ENCODE measurements at regions not wholly inside any gene's neighbourhood (a gene's known extent, or its start where the extent isn't known, plus 50 kb on each side); places are given as distances from the start of the nearest gene placed in this dataset.

DNA sequence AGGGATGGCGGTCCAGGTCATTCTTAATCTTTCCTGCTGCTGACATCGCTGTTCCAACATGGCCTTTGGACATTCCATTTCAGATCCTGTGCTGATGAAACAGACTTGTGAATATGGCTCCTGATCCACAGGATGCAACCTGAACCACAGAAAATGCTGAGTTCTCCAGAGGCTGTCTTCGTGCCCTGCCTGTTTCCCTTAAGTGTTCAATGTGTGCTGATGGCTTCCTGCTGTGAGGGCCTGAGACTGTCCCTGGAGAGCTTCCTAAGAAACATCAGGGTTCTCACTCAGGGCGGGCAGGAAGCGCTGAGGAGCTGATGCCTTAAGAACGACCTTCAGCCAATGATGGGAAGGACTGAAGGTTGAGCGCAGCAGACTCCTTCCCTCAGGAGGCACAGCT is 909.4 kb downstream of the UQCRFS1 start:
- no peak for TF ChIP-seq CTCF (conservative IDR thresholded peaks at IDR 0.05)
- Mint-ChIP-seq H3K27me3 (ENCODE audit: low read depth) (peaks cover 10% of the 10 kb centered on the region), H3K9me3 (no peaks in the 10 kb centered on the region), H3K4me1 (no peaks in the 10 kb centered on the region), H3K4me3 (no peak overlapping the region), H3K36me3 (ENCODE audit: low read depth) (no peaks in the 10 kb centered on the region), H3K27ac (ENCODE audit: unreplicated experiment) (no peak overlapping the region)
- DNase-seq (ENCODE audit: low read depth, low spot score) = no peak

GRCh38 chr19:28301961-28302360 is 911.0 kb downstream of the UQCRFS1 start:
- H3K4me3 Mint-ChIP-seq = no peak overlapping the region
- no peaks in the 10 kb centered on the region for H3K9me3 Mint-ChIP-seq
- H3K27ac Mint-ChIP-seq (ENCODE audit: unreplicated experiment) = no peak overlapping the region
- H3K27me3 Mint-ChIP-seq (ENCODE audit: low read depth) = peaks cover 10% of the 10 kb centered on the region
- H3K4me1 Mint-ChIP-seq = no peaks in the 10 kb centered on the region
- no peak for DNase-seq (ENCODE audit: low read depth, low spot score)
- TF ChIP-seq CTCF (conservative IDR thresholded peaks at IDR 0.05) = no peak
- no peaks in the 10 kb centered on the region for H3K36me3 Mint-ChIP-seq (ENCODE audit: low read depth)

DNA sequence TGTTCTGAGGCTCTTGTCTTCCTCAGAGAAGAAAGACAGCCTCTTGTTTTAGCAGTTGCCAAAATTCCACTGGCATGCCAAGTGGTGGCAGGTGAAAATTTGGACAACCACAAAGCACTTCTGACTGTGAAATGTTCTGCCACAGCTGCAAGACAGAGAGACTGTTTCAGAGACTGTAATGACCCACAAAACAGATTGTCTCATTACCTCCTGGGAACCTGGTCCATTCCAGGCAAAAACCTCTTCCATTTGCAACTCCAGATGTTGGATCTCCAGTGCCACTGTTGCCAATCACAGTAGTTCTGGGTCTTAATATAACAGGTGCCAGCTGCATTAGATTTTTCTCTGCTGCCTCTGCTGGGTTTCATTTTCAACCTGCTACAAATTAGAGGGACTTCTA is 911.5 kb downstream of the UQCRFS1 start:
- no peaks in the 10 kb centered on the region for H3K4me1 Mint-ChIP-seq
- DNase-seq (ENCODE audit: low read depth, low spot score) = no peak
- H3K36me3 Mint-ChIP-seq (ENCODE audit: low read depth) = no peaks in the 10 kb centered on the region
- no peaks in the 10 kb centered on the region for H3K9me3 Mint-ChIP-seq
- no peak overlapping the region for H3K27ac Mint-ChIP-seq (ENCODE audit: unreplicated experiment)
- no peak for TF ChIP-seq CTCF (conservative IDR thresholded peaks at IDR 0.05)
- H3K27me3 Mint-ChIP-seq (ENCODE audit: low read depth) = peaks cover 10% of the 10 kb centered on the region
- H3K4me3 Mint-ChIP-seq = no peak overlapping the region

- Mint-ChIP-seq H3K9me3 (no peaks in the 10 kb centered on the region), H3K4me3 (no peak overlapping the region), H3K27me3 (ENCODE audit: low read depth) (peaks cover 6% of the 10 kb centered on the region), H3K36me3 (ENCODE audit: low read depth) (no peaks in the 10 kb centered on the region), H3K4me1 (no peaks in the 10 kb centered on the region), H3K27ac (ENCODE audit: unreplicated experiment) (no peak overlapping the region)
- DNase-seq (ENCODE audit: low read depth, low spot score) = no peak
- TF ChIP-seq CTCF (conservative IDR thresholded peaks at IDR 0.05) = no peak
Measured at GRCh38 chr19:28299649-28300048, 913.3 kb downstream of the UQCRFS1 start.

GRCh38 chr19:28297586-28298157 is 915.3 kb downstream of the UQCRFS1 start:
- no peak for TF ChIP-seq CTCF (conservative IDR thresholded peaks at IDR 0.05)
- peaks cover 6% of the 10 kb centered on the region for H3K27me3 Mint-ChIP-seq (ENCODE audit: low read depth)
- no peaks in the 10 kb centered on the region for H3K36me3 Mint-ChIP-seq (ENCODE audit: low read depth)
- H3K4me1 Mint-ChIP-seq = peaks cover 6% of the 10 kb centered on the region
- no peaks in the 10 kb centered on the region for H3K9me3 Mint-ChIP-seq
- H3K27ac Mint-ChIP-seq (ENCODE audit: unreplicated experiment) = no peak overlapping the region
- no peak overlapping the region for H3K4me3 Mint-ChIP-seq
- no peak for DNase-seq (ENCODE audit: low read depth, low spot score)

GRCh38 chr19:28297036-28297435 is 915.9 kb downstream of the UQCRFS1 start:
- Mint-ChIP-seq H3K4me3 (no peak overlapping the region), H3K27me3 (ENCODE audit: low read depth) (peaks cover 4% of the 10 kb centered on the region), H3K36me3 (ENCODE audit: low read depth) (no peaks in the 10 kb centered on the region), H3K4me1 (peaks cover 6% of the 10 kb centered on the region), H3K27ac (ENCODE audit: unreplicated experiment) (no peak overlapping the region), H3K9me3 (no peaks in the 10 kb centered on the region)
- no peak for DNase-seq (ENCODE audit: low read depth, low spot score)
- TF ChIP-seq CTCF (conservative IDR thresholded peaks at IDR 0.05) = no peak
